PFSK-1 (cell line): ENCODE measurements at regions not wholly inside any gene's neighbourhood (a gene's known extent, or its start where the extent isn't known, plus 50 kb on each side); places are given as distances from the start of the nearest gene placed in this dataset.

Experiments
- POLR2AphosphoS5 ChIP-seq: IDR thresholded peaks from 2 replicates; pipeline ENCODE4 v1.6.1; 2012; ENCODE audit warnings: low read depth, mild to moderate bottlenecking, control low read depth, low read length, moderate library complexity
- SIN3A ChIP-seq: IDR thresholded peaks from 2 replicates; pipeline ENCODE4 v1.6.1; 2012; ENCODE audit warnings: mild to moderate bottlenecking, low read length, moderate library complexity, borderline replicate concordance; ENCODE audit not compliant: insufficient read depth
- TAF1 ChIP-seq: IDR thresholded peaks from 2 replicates; pipeline ENCODE4 v1.6.1; 2012; ENCODE audit warnings: low read length, control low read depth, borderline replicate concordance; ENCODE audit not compliant: insufficient read depth
- TF ChIP-seq, protein P1 (sequence below), 2 experiments: IDR thresholded peaks; 2 replicates each; pipeline versions ENCODE4 v1.6.1 to v1.8.0; 2011 to 2012; ENCODE audit warnings: low read depth in 2 of 2, low read length in 2 of 2, control low read depth in 1 of 2, inconsistent platforms in 1 of 2, mild to moderate bottlenecking in 1 of 2, moderate library complexity in 1 of 2; ENCODE audit not compliant: insufficient read depth in 1 of 2

DNA sequence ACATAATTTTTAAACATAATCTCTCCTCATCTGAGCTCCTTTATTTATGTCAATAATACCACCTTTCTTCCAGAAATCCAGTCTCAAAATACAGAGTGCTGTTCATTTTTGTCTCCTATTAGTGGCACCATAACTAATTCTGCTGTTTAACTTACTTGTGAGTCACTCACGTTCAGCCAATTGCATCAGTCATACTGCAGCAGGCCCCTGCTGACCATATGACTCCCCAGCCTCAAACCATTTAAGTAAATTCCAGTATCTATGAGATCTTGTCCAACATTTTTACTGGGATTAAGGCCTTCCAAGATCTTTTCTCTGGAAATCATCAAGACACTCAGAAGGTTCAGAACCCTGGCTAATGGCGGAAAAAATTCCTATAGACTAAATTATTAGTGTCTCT, 982.2 kb upstream of the MAP3K7 start:
- no peak for TF ChIP-seq SIN3A
- no peak for TF ChIP-seq POLR2AphosphoS5
- TF ChIP-seq, protein P1, sequence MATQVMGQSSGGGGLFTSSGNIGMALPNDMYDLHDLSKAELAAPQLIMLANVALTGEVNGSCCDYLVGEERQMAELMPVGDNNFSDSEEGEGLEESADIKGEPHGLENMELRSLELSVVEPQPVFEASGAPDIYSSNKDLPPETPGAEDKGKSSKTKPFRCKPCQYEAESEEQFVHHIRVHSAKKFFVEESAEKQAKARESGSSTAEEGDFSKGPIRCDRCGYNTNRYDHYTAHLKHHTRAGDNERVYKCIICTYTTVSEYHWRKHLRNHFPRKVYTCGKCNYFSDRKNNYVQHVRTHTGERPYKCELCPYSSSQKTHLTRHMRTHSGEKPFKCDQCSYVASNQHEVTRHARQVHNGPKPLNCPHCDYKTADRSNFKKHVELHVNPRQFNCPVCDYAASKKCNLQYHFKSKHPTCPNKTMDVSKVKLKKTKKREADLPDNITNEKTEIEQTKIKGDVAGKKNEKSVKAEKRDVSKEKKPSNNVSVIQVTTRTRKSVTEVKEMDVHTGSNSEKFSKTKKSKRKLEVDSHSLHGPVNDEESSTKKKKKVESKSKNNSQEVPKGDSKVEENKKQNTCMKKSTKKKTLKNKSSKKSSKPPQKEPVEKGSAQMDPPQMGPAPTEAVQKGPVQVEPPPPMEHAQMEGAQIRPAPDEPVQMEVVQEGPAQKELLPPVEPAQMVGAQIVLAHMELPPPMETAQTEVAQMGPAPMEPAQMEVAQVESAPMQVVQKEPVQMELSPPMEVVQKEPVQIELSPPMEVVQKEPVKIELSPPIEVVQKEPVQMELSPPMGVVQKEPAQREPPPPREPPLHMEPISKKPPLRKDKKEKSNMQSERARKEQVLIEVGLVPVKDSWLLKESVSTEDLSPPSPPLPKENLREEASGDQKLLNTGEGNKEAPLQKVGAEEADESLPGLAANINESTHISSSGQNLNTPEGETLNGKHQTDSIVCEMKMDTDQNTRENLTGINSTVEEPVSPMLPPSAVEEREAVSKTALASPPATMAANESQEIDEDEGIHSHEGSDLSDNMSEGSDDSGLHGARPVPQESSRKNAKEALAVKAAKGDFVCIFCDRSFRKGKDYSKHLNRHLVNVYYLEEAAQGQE (IDR thresholded peaks at IDR 0.05; ENCODE audit: insufficient read depth in 1 of 2, low read depth in 2 of 2, low read length in 2 of 2), result no peak
- TF ChIP-seq TAF1, result no peak
